GM12891 (cell line): ENCODE measurements at regions not wholly inside any gene's neighbourhood (a gene's known extent, or its start where the extent isn't known, plus 50 kb on each side); places are given as distances from the start of the nearest gene placed in this dataset.

Experiments
- PAX5 ChIP-seq: IDR thresholded peaks from 2 replicates; pipeline ENCODE4 v1.6.1; 2011; ENCODE audit warnings: low read length, moderate library complexity, mild to moderate bottlenecking; ENCODE audit not compliant: insufficient read depth, severe bottlenecking
- POLR2AphosphoS5 ChIP-seq: IDR thresholded peaks from 2 replicates; pipeline ENCODE4 v1.6.1; 2011; ENCODE audit warnings: low read depth, low read length, control low read depth
- SPI1 ChIP-seq: IDR thresholded peaks from 2 replicates; pipeline ENCODE4 v1.6.1; 2011; ENCODE audit warnings: low read depth, low read length, control low read depth
- TAF1 ChIP-seq: IDR thresholded peaks from 2 replicates; pipeline ENCODE4 v1.6.1; 2011; ENCODE audit warnings: low read depth, low read length, control low read depth

GRCh38 chr18:44609181-44609941, 71.3 kb upstream of the SETBP1 start:
- TF ChIP-seq POLR2AphosphoS5 (no peak), TAF1 (no peak), PAX5 (no peak), SPI1 (no peak)
